BE2C (cell line): ENCODE measurements at regions not wholly inside any gene's neighbourhood (a gene's known extent, or its start where the extent isn't known, plus 50 kb on each side); places are given as distances from the start of the nearest gene placed in this dataset.
"Not testable (repeated sequence)": the region's sequence is repeated elsewhere in the genome, so short reads cannot be mapped to it uniquely, and the experiment has no call there.

ENCODE experiments used
- DNase-seq: peaks from one replicate; pipeline ENCODE4 v3.0.0-alpha.2; 2020
- H3K27me3 ChIP-seq: fragments of 250-450 bp; sonication (Bioruptor Pico); 2 replicates; pipeline ENCODE4 v1.5.1; 2020; ENCODE audit warnings: mild to moderate bottlenecking
- H3K36me3 ChIP-seq: fragments of 250-450 bp; sonication (Bioruptor Pico); 2 replicates; pipeline ENCODE4 v1.5.1; 2020; ENCODE audit warnings: mild to moderate bottlenecking
- H3K4me1 ChIP-seq: fragments of 250-450 bp; sonication (Bioruptor Pico); 2 replicates; pipeline ENCODE4 v1.5.1; 2020
- H3K4me3 ChIP-seq: 2 replicates; pipeline ENCODE4 v1.5.1; 2011; ENCODE audit warnings: low read depth, low read length
- H3K9me3 ChIP-seq: fragments of 250-450 bp; sonication (Bioruptor Pico); 2 replicates; pipeline ENCODE4 v1.5.1; 2020
- CTCF ChIP-seq: IDR thresholded peaks from 2 replicates; pipeline ENCODE4 v1.5.1; 2012; ENCODE audit warnings: mild to moderate bottlenecking, low read depth, low read length

DNA sequence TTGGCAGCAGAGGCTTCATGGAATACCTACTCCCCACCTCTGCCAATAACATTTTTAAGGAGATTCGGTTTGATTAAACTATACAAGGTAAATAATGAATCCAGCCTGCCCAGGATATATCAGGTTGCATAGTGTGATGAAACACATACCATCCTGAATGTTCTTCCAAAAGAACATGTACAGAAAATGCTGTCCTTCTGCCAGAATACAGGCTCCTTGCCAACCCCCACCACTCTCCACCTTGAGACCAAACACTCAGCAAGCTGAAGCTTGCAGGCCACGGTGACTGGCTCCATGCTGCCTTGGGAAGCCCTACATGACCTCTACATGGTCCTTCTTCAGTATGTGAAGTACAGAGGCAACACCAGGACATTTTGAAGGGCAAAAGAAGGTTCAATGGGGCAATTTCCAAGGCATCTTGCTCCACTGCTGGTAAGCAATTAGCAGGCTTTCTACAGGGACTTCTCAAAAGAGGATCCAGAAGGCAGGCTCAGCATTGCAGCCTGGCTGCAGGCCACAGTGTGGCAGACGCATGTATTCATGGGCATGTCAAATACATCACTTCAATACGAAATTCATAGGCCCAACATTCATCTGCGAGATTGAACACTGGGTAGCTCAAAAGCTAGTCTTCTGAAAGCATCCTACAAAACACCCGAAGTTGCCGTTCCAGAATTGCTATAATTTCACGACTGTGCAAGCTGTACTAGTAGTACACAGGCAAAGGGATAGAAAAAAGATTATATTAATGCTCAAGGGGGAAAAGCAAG, 62.4 kb upstream of the SERP2 start:
- no peaks in the 10 kb centered on the region for H3K9me3 ChIP-seq
- no peak for TF ChIP-seq CTCF
- H3K36me3 ChIP-seq: no peaks in the 10 kb centered on the region
- peaks cover 4% of the 10 kb centered on the region for H3K4me1 ChIP-seq
- no peak for DNase-seq
- no peaks in the 10 kb centered on the region for H3K27me3 ChIP-seq
- H3K4me3 ChIP-seq: no peak overlapping the region

- H3K9me3 ChIP-seq: no peaks in the 10 kb centered on the region
- no peaks in the 10 kb centered on the region for H3K36me3 ChIP-seq
- DNase-seq: no peak
- no peaks in the 10 kb centered on the region for H3K27me3 ChIP-seq
- H3K4me1 ChIP-seq: peaks cover 4% of the 10 kb centered on the region
- no peak overlapping the region for H3K4me3 ChIP-seq
- TF ChIP-seq CTCF: no peak
These were observed 61.5 kb upstream of the SERP2 start for GRCh38 chr13:44312131-44312530.

- Histone ChIP-seq H3K27me3 (no peaks in the 10 kb centered on the region), H3K4me1 (peaks cover 5% of the 10 kb centered on the region), H3K36me3 (no peaks in the 10 kb centered on the region), H3K4me3 (no peak overlapping the region), H3K9me3 (no peaks in the 10 kb centered on the region)
- DNase-seq: no peak
- no peak for TF ChIP-seq CTCF
These were observed 60.6 kb upstream of the SERP2 start for GRCh38 chr13:44312834-44313551.

DNA sequence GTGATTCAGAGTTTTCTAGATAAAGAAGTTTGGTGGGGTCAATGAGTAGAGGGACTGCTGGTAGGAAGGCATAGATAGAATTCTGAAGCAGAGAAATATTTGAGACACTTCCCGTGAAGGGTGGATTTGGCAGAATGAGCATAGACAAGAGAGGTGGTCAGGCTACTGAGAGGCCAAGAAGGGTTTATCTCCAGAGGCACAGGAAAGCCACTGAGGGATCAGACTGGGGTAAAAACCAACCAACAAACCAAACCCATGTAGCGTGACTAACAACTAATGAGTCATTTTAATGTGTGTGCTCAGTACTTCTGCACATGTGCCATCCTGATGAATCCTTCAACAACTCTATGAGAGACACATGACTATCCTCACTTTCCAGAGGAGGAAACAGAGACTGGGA, 60.0 kb upstream of the SERP2 start:
- H3K9me3 ChIP-seq: no peaks in the 10 kb centered on the region
- DNase-seq: no peak
- TF ChIP-seq CTCF: no peak
- H3K36me3 ChIP-seq: no peaks in the 10 kb centered on the region
- H3K27me3 ChIP-seq: no peaks in the 10 kb centered on the region
- H3K4me3 ChIP-seq: no peak overlapping the region
- peaks cover 8% of the 10 kb centered on the region for H3K4me1 ChIP-seq

- not testable (repeated sequence) for H3K36me3 ChIP-seq, H3K4me1 ChIP-seq, H3K9me3 ChIP-seq, H3K27me3 ChIP-seq, H3K4me3 ChIP-seq, DNase-seq
These were observed 59.5 kb upstream of the SERP2 start for GRCh38 chr13:44314160-44314559.

DNA sequence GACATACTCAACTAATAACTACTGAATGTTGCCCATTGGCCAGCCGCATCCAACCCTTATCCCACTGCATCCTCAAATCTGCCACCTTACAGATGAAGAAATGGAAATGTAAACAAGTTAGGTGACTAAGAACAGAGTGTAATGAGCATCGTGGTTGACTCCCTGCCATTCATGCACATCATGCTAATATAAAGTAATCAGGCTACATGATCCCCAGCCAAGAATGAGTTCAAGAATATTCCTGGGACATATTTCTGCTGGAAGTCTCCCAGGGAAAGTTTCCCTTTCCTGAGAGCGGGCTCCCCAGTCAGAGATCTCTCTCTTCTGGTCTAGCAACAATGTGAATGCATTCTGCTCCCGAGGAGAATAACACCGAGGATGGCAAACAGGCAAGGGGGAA, 55.9 kb upstream of the SERP2 start:
- no peak for DNase-seq
- peaks cover 4% of the 10 kb centered on the region; the same call in 1 of the 2 replicates for H3K4me1 ChIP-seq
- no peak overlapping the region for H3K4me3 ChIP-seq
- H3K9me3 ChIP-seq: no peaks in the 10 kb centered on the region
- no peaks in the 10 kb centered on the region for H3K27me3 ChIP-seq
- TF ChIP-seq CTCF: no peak
- no peaks in the 10 kb centered on the region for H3K36me3 ChIP-seq
